HepG2 (cell line): ENCODE measurements at regions not wholly inside any gene's neighbourhood (a gene's known extent, or its start where the extent isn't known, plus 50 kb on each side); places are given as distances from the start of the nearest gene placed in this dataset.

Source experiments
- BRCA1 ChIP-seq: sonication (generic); formaldehyde crosslinking; IDR thresholded peaks from 2 replicates; pipeline ENCODE4 v1.4.0; 2020; ENCODE audit warnings: missing genetic modification reagents
- CHD4 ChIP-seq: fragments of 200-600 bp; sonication (generic); IDR thresholded peaks from 2 replicates; pipeline ENCODE4 v1.7.0; 2017; ENCODE audit warnings: mild to moderate bottlenecking, low read length, borderline replicate concordance
- PCBP1 ChIP-seq: fragments of 200-400 bp; formaldehyde crosslinking; IDR thresholded peaks from 2 replicates; pipeline ENCODE4 v1.6.1; 2017; ENCODE audit warnings: mild to moderate bottlenecking, low read depth, low read length, borderline replicate concordance

- no peak for TF ChIP-seq CHD4
- TF ChIP-seq PCBP1 = no peak
- no peak for TF ChIP-seq BRCA1
These were observed 131.7 kb downstream of the TEX36 start for GRCh38 chr10:125551247-125551646.
